ENCODE measurements at regions not wholly inside any gene's neighbourhood (a gene's known extent, or its start where the extent isn't known, plus 50 kb on each side); places are given as distances from the start of the nearest gene placed in this dataset.

- TF ChIP-seq CTCF (IDR thresholded peaks at IDR 0.05) (no peak), POLR2A (IDR thresholded peaks at IDR 0.05) (no peak)
Measured at GRCh38 chr22:40118979-40119378, 58.7 kb upstream of the TNRC6B start.
